ENCODE measurements at regions not wholly inside any gene's neighbourhood (a gene's known extent, or its start where the extent isn't known, plus 50 kb on each side); places are given as distances from the start of the nearest gene placed in this dataset.

DNA sequence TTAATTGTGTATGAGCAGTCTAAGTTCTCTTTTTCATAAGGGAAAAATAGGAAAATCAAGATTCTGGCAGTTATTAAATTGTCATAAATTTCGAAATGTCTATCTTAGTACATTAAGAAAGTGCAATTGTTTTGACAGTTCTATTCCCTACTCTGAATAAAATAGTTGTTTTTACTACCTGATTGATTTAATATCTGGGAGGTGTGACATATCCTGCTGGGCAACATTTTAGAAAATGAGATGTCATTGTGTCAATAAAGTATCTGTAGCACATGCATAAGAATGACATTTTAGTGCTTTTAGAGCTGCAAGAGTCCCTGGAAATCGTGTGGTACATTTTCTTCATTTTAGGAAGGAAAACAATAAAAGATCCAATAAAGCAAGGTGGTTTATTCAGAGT, 139.2 kb upstream of the COL11A1 start:
- DNase-seq: no peak

DNA sequence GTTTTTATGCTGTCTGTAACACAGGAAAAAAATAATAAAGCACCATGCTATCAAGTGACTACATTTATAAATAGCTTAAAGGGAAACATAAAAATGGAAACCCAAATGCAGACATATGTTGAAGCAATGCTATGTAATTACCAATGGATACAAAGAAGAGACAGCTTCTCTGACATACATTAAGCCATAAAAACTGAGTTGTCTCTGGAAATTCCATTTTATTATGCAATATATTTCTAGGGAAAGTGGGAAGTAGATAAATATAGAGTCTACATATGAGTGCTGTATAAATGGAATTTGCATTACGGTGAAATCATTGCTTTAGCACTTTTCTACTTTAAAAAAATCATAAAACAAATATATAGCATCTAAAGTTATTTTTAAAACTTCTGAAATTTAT, 135.2 kb upstream of the COL11A1 start:
- DNase-seq: no peak

DNA sequence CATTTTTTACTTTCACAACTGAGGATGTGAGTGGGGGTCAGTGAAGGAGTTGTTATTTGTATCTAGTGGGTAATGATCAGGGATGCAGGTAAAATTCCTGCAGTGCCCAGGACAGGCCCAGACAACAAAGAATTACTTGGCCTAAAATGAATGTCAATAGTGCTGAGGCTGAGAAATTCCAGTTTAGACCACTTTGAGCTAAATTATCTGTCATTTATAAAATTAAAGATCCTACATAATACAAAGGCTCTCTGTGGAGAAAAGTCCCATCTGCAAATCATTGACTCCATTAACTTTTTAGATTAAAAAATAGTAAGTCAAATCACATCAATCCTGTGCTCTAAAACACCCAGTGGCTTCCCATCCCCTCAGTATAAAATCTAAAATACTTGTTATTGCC, 130.7 kb upstream of the COL11A1 start:
- no peak for DNase-seq

DNA sequence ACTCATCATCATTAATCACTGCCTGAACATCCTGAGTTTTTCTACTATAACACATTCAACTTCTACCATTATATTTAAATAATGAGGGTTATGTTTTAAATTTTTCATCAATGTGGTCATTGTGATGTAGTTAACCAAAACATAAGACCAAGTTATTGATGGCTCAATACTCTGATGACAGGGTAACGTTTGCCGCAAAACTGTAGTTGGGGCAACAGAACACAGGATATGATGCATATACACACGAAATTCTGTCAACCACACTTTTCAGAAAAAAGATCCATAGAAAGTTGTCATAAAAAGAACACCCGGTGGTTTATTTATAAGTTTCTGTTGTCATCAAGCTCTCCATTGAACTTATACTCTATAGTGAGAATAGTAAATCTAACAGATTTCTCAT, 121.7 kb upstream of the COL11A1 start:
- DNase-seq: no peak

- DNase-seq: no peak
Observed at GRCh38 chr1:103220631-103221041, 112.3 kb upstream of the COL11A1 start.

DNA sequence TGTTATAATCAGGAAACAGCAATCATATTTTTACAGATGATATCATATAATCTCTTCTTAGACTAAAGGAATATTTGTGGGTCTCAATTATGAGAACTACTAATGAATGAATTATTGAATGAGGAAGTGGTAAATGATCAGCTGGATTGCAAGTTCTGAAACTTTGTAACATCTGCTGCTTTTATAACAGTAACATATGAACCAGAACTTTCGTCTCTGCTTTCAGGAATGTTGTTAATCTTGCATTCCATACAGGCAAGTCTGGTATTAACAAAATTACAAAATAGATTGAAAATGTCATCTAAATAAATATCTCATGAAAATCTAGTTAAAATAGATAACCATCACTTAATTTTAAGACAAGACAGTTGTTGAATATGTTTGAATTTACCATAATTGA, 110.5 kb upstream of the COL11A1 start:
- DNase-seq: no peak

GRCh38 chr1:103218369-103218768, 110.0 kb upstream of the COL11A1 start:
- DNase-seq: no peak

- no peak for DNase-seq
Observed at GRCh38 chr1:103211073-103211472, 102.8 kb upstream of the COL11A1 start.

GRCh38 chr1:103208844-103209243, 100.5 kb upstream of the COL11A1 start:
- no peak for DNase-seq

DNA sequence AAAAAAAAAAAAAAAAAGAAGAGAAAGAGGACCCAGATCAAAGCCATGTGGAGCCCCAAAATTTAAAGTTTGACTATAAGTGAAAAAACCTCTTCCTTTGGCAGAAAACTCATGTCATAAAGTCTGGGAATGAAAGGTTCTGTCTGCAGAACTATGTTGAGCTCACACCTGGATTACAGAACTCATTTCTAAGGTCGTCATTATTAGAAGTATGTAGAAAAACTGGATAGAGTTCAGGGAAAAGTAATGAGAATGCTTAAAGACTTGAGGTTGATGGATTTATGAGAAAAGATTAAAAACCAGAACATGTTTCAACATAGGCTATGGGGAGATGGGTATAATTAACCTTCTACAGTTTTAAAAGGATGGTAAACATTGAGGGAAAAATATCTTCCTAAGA, 90.7 kb upstream of the COL11A1 start:
- DNase-seq: no peak

- no peak for DNase-seq
Observed at GRCh38 chr1:103198076-103198475, 89.8 kb upstream of the COL11A1 start.

DNA sequence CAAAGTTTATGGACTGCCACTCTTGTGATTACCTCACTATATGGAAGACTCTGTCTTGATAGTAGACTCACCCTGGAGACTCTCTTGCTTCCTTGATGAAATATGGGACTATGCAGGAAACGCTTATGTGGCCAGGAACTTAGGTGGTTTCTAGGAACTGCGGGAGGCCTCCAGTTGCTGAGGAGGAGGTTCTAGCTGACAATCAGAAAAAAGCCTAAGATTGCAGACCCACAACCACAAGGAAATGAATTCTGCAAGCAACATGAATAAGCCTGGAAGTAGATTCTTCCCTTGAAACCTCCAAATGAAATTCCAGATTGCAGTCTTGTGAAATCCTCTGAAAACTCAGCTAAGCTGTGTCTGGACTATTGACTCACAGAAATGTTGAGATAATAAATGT, 88.9 kb upstream of the COL11A1 start:
- no peak for DNase-seq

DNA sequence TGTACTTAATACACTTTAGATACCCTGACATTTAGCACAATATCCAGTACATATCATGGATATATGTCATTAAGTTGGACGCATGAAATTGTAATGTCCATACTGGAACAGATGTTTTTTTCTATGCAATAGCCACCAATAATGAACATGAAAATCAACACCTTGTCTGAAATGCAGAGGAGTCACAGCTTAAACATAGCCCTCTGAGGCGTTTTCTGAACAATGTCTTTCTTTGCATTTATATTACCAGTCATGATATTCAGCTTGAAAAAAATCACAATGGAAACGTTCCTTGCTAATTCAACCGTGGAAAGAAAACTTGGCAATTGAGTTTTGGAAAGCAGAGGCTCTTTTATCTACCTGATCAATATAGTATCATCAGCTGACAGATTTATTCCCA, 86.7 kb upstream of the COL11A1 start:
- no peak for DNase-seq

DNA sequence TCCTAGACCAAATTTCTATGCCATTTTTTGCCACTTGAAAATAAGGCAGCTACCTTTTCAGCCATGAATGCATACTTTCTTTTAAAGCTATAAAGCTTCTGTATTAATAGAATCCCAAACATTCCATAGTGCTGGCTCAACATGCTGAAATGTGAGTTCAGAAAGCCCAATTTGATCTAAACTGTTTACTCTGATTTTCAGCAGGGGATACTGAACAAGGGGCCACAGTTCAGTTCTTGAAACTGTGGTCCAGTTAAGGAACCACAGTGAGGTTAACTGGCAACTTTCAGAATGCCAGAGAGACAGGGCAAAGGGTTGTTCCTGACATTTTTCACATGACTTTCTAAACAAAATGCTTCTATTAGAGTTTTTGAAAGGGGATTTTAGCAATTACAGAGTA, 85.7 kb upstream of the COL11A1 start:
- DNase-seq: no peak

GRCh38 chr1:103191327-103191726, 83.0 kb upstream of the COL11A1 start:
- DNase-seq: no peak

GRCh38 chr1:103190766-103191165, 82.4 kb upstream of the COL11A1 start:
- no peak for DNase-seq

DNA sequence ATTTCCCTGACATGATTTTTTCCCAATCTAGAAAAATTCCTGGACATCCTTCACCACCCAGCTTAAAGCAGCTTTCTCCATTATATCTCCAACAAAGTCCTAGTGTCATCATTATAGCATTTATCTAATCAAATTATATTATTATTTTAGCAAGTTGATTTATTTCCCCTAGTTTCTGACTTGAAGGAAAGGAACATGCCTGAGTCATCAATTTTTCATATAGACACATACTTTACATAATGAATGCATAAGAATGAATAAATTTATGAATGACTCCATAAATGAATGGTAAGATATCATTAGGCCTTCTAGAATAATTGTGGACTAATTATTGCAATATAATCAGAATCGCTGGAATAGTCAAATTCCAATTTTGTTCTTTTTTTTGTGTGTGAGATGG, 79.4 kb upstream of the COL11A1 start:
- no peak for DNase-seq

DNA sequence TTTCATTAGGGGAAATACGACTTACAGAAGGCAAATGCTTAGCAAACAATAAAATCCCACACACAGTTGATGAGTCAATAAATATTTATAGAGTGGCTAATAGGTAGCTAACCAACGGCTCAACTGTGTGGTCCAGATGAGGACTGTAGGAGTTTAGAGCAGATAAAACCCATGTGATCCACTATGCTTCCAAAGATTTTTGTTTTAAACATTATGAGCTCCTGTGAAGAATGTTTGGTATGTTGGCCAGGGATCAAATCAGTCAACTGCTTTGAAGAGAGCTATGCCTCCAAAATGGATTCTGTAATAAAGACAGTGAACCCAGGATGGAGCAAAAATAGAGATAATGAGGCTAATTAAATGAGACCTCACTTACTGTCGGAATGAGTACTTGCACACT, 72.3 kb upstream of the COL11A1 start:
- no peak for DNase-seq

DNA sequence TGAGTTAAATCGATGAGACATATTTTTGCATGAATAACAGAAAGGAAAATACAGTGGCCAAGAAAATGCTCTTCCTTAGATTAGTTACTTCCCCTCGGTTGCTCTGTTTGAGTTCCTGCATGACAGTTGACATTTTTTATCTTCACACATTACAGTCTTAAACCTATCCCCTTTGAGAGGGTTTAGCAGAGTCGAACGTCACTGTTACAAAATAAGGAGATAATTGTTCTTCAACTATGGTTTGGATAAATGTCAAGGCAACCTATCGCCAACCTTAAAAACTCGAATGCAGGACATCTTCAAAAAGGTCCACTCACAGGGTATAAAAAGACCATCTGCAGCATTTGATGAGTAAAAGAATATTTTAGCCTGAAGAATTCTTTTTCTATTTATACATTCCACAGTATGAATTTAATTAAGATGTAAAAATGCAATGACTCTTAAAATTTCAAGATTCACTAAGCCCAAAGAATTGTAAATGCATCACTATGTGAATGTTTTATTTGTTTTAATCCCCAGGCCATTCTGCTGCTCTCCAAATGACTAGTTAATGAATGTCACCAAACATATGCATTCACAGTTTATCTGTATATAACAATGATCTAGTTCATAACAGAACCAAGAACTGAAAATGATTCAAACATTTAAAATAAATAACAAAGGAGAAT, 68.9 kb upstream of the COL11A1 start:
- DNase-seq: no peak

DNA sequence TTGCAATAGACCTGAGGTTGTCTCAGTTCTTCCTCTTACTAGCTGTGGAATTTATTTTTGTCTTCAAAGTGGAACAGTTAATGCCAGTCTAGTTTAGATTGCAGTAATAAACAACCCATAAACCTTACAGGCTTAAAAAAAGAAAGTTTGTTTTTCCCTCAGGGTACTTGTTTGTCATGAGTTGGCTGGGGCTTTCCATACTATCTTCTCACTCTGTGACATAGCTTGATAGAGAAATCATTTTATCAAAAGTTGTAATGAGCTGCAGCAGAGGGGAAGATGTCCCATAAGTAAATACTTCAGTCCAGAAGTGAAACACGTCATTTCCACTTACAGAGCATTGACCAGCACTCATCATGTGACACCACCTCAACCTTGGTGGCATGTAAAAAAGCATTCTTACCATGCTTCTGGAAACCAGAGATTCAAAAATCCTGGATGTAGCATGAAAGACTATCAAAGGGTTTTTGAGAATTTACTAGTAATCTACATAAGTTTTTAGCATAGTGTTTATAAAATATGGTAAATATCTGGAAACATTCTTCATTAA, 62.8 kb upstream of the COL11A1 start:
- DNase-seq: no peak

DNA sequence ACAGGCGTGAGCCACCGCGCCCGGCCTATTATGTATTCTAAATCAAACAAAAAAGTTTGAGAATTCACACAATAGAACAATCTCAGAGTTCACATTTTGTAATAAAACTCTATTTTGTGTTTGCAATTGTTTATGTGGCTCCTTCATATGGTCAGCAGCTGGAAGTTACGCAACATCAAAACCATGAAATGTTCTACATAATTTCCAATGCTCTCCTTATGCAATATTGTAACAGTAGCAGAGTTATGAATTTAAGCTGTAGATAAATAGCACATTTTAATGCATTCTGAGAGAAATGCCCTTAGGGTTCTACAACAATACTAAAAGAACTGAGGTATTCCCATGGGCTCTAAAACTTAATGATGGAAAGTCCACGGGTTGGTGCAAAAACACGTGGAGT, 62.3 kb upstream of the COL11A1 start:
- no peak for DNase-seq

GRCh38 chr1:103162360-103162759, 54.0 kb upstream of the COL11A1 start:
- DNase-seq: no peak

DNA sequence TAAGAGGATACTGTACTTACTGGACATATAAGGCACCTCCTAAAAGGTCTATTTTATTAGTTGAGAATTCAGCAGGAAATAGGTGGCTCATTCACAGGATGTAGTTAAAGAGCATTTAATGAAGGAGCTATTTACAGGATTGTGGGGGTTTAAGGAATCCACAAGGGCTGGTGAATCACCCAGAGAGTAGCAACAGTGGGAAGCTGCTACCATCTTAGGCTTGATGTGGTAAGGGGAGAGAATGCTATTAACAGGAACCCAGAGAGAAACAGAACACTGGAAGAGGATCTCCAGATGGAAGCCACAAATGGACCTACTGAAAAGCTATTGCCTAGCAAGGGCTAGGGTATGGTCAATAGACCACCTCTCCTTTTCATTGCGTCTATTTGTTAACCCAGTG, 52.0 kb upstream of the COL11A1 start:
- DNase-seq: no peak
